Adrenal gland (tissue), 5 donors: ENCODE measurements at regions not wholly inside any gene's neighbourhood (a gene's known extent, or its start where the extent isn't known, plus 50 kb on each side); places are given as distances from the start of the nearest gene placed in this dataset.

Source experiments
- POLR2A ChIP-seq, 2 donors: fragments of 450-650 bp; IDR thresholded peaks; one replicate each; pipeline ENCODE4 v1.6.1; 2017; ENCODE audit warnings: antibody characterized with exemption in 2 of 2, mild to moderate bottlenecking in 2 of 2, moderate library complexity in 1 of 2
- TF ChIP-seq, protein P1 (sequence below), 6 experiments: fragments of 450-650 bp in 4 of 6; fragments of 200-600 bp in 2 of 6; sonication (generic) in 1 of 6; IDR thresholded peaks; 1 replicate in 5 of 6; 2 replicates in 1 of 6; pipeline versions ENCODE4 v1.5.1 to v1.8.0; 2016 to 2021; ENCODE audit warnings: antibody characterized with exemption in 6 of 6, mild to moderate bottlenecking in 2 of 6, moderate library complexity in 1 of 6
- donor health status: DM: no; HTN: no; CAD: no.

- TF ChIP-seq, protein P1, sequence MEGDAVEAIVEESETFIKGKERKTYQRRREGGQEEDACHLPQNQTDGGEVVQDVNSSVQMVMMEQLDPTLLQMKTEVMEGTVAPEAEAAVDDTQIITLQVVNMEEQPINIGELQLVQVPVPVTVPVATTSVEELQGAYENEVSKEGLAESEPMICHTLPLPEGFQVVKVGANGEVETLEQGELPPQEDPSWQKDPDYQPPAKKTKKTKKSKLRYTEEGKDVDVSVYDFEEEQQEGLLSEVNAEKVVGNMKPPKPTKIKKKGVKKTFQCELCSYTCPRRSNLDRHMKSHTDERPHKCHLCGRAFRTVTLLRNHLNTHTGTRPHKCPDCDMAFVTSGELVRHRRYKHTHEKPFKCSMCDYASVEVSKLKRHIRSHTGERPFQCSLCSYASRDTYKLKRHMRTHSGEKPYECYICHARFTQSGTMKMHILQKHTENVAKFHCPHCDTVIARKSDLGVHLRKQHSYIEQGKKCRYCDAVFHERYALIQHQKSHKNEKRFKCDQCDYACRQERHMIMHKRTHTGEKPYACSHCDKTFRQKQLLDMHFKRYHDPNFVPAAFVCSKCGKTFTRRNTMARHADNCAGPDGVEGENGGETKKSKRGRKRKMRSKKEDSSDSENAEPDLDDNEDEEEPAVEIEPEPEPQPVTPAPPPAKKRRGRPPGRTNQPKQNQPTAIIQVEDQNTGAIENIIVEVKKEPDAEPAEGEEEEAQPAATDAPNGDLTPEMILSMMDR (IDR thresholded peaks at IDR 0.05) = no peak
- TF ChIP-seq POLR2A (IDR thresholded peaks at IDR 0.05) = no peak
These were observed 81.7 kb upstream of the TOX2 start for GRCh38 chr20:43832961-43833360.
